HepG2 (cell line): ENCODE measurements at regions not wholly inside any gene's neighbourhood (a gene's known extent, or its start where the extent isn't known, plus 50 kb on each side); places are given as distances from the start of the nearest gene placed in this dataset.

Source experiments
- ATAC-seq: fragments of 200-7000 bp; cut with Tn5 transposase; 3 replicates; pipeline ENCODE4 v1.9.1; 2020; ENCODE audit warnings: mild to moderate bottlenecking, moderate library complexity
- BruUV-seq: library from RNA; stranded (reverse); fragments of 400-500 nt; replicated peaks from 2 replicates; lab custom pipeline; 2021; lab: Mats Ljungman, UMichigan
- CTCF ChIA-PET: fragments of 300-600 bp; formaldehyde crosslinking; extraction: SDS; loops from one replicate; lab custom pipeline; 2021; ENCODE audit warnings: low total read pairs, inconsistent platforms, low intra/inter-chr PET ratio; lab: Yijun Ruan, JAX
- POLR2A ChIA-PET: fragments of 350-600 bp; sonication (Branson Sonifier 250); formaldehyde crosslinking; loops from one replicate; lab custom pipeline; 2020; ENCODE audit warnings: antibody characterized with exemption, inconsistent platforms; lab: Yijun Ruan, JAX
- DNase-seq: peaks from one replicate; pipeline ENCODE4 v3.0.0-alpha.2; 2015; ENCODE audit warnings: low spot score
- FAIRE-seq: peaks from 3 replicates; lab custom pipeline; 2011; peaks lifted over from hg19 to GRCh38; lab: Jason Lieb, UNC
- H2AFZ ChIP-seq: one replicate; pipeline ENCODE4 v1.6.1; 2011; ENCODE audit warnings: low read length, inconsistent platforms
- H3K27ac ChIP-seq: fragments of 300-600 bp; 3 replicates; pipeline ENCODE4 v1.8.0; 2011; ENCODE audit warnings: mixed run types, mild to moderate bottlenecking, mixed read lengths, low read length, inconsistent platforms; ENCODE audit not compliant: insufficient read depth; ENCODE audit errors: extremely low read length
- H3K27me3 ChIP-seq, 2 experiments: fragments of 200-600 bp in 1 of 2; 2 replicates in 1 of 2; 3 replicates in 1 of 2; pipeline versions ENCODE4 v1.6.0 to v1.8.0; 2011; ENCODE audit warnings: low read length in 2 of 2, mild to moderate bottlenecking in 2 of 2, moderate library complexity in 2 of 2, inconsistent platforms in 1 of 2; ENCODE audit not compliant: insufficient read depth in 2 of 2, control insufficient read depth in 1 of 2
- H3K36me3 ChIP-seq, 2 experiments: fragments of 200-600 bp in 1 of 2; replicated peaks in 1 of 2; 2 replicates in 1 of 2; 3 replicates in 1 of 2; pipeline versions ENCODE4 v1.5.1 to v1.8.0; 2011; ENCODE audit warnings: low read length in 2 of 2, inconsistent platforms in 1 of 2; ENCODE audit not compliant: insufficient read depth in 2 of 2, control insufficient read depth in 1 of 2
- H3K4me1 ChIP-seq: 2 replicates; pipeline ENCODE4 v1.5.1; 2012; ENCODE audit warnings: low read length, inconsistent platforms; ENCODE audit not compliant: insufficient read depth
- H3K4me2 ChIP-seq: 2 replicates; pipeline ENCODE4 v1.6.0; 2011; ENCODE audit warnings: low read depth, low read length, inconsistent platforms
- H3K4me3 ChIP-seq, 3 experiments: fragments of 200-600 bp in 1 of 3; sonication (generic), shearing (Covaris generic) in 1 of 3; replicated peaks in 1 of 3; 2 replicates each; pipeline ENCODE4 v1.5.1; 2011 to 2016; ENCODE audit warnings: low read length in 3 of 3, inconsistent platforms in 2 of 3, low read depth in 2 of 3, mild to moderate bottlenecking in 2 of 3, control low read depth in 1 of 3, mixed read lengths in 1 of 3; ENCODE audit not compliant: insufficient read depth in 1 of 3
- H3K79me2 ChIP-seq: one replicate; pipeline ENCODE4 v1.6.1; 2011; ENCODE audit warnings: low read length, inconsistent platforms; ENCODE audit not compliant: insufficient read depth
- H3K9ac ChIP-seq: 2 replicates; pipeline ENCODE4 v1.6.0; 2011; ENCODE audit warnings: mild to moderate bottlenecking, low read depth, low read length, inconsistent platforms; ENCODE audit not compliant: insufficient read depth
- H3K9me3 ChIP-seq: 2 replicates; pipeline ENCODE4 v1.5.1; 2012; ENCODE audit warnings: mild to moderate bottlenecking, low read length
- H4K20me1 ChIP-seq: 2 replicates; pipeline ENCODE4 v1.6.0; 2011; ENCODE audit warnings: inconsistent platforms, mild to moderate bottlenecking, low read length, moderate library complexity; ENCODE audit not compliant: insufficient read depth
- HES4 ChIP-seq: sonication (generic); formaldehyde crosslinking; IDR thresholded peaks from 2 replicates; pipeline ENCODE4 v1.9.0; 2021; ENCODE audit warnings: mild to moderate bottlenecking, missing genetic modification reagents, borderline replicate concordance
- MEIS2 ChIP-seq: sonication (generic); formaldehyde crosslinking; IDR thresholded peaks from 2 replicates; pipeline ENCODE4 v1.9.0; 2021; ENCODE audit warnings: mild to moderate bottlenecking, missing genetic modification reagents
- PCBP1 ChIP-seq: fragments of 200-400 bp; formaldehyde crosslinking; IDR thresholded peaks from 2 replicates; pipeline ENCODE4 v1.6.1; 2017; ENCODE audit warnings: mild to moderate bottlenecking, low read depth, low read length, borderline replicate concordance
- SPEN ChIP-seq: sonication (generic); formaldehyde crosslinking; IDR thresholded peaks from 2 replicates; pipeline ENCODE4 v1.5.1; 2020; ENCODE audit warnings: low read depth, mild to moderate bottlenecking, missing genetic modification reagents
- ZNF280D ChIP-seq: sonication (generic); formaldehyde crosslinking; IDR thresholded peaks from 2 replicates; pipeline ENCODE4 v1.5.1; 2020; ENCODE audit warnings: mild to moderate bottlenecking, missing genetic modification reagents
- ZNF569 ChIP-seq: sonication (generic); formaldehyde crosslinking; IDR thresholded peaks from 2 replicates; pipeline ENCODE4 v1.5.0; 2020; ENCODE audit warnings: mild to moderate bottlenecking, missing genetic modification reagents, moderate library complexity, borderline replicate concordance
- ZNF883 ChIP-seq: sonication (generic); formaldehyde crosslinking; IDR thresholded peaks from 2 replicates; pipeline ENCODE4 v1.5.1; 2020; ENCODE audit warnings: mild to moderate bottlenecking, missing genetic modification reagents; ENCODE audit errors: not compliant biosample characterization
- ZNF891 ChIP-seq: sonication (generic); formaldehyde crosslinking; IDR thresholded peaks from 2 replicates; pipeline ENCODE4 v1.5.0; 2020; ENCODE audit warnings: mild to moderate bottlenecking, missing genetic modification reagents
- ZSCAN22 ChIP-seq: sonication (generic); formaldehyde crosslinking; IDR thresholded peaks from 2 replicates; pipeline ENCODE4 v1.4.0; 2020; ENCODE audit warnings: mild to moderate bottlenecking, missing genetic modification reagents
- WGBS: methylation state at CpG from one replicate; pipeline ENCODE4 v1.1.6; 2017; ENCODE audit warnings: low lambda C conversion rate; 5-methylcytosine and 5-hydroxymethylcytosine counted together
- in situ Hi-C: cut with HindIII; loops from 2 replicates; pipeline ENCODE4 v1.10.0; 2017; ENCODE audit warnings: low pct_unique_long_range_greater_than_20kb; ENCODE audit not compliant: extremely low pct_ligation_motif_present
- intact Hi-C: fragments of 100-400 bp; cut with micrococcal nuclease; formaldehyde crosslinking; loops from one replicate; pipeline ENCODE4 v1.10.0; 2022; ENCODE audit not compliant: unreplicated experiment
- TF ChIP-seq, protein P1 (sequence below), 2 experiments: fragments of 450-650 bp in 1 of 2; sonication (generic) in 1 of 2; formaldehyde crosslinking; IDR thresholded peaks; 2 replicates each; pipeline versions ENCODE4 v1.5.0 to v1.8.0; 2020 to 2022; ENCODE audit warnings: mild to moderate bottlenecking in 1 of 2, missing genetic modification reagents in 1 of 2

- POLR2A ChIA-PET = no interaction called here
- Histone ChIP-seq H2AFZ (no peak overlapping the region), H3K9ac (no peak overlapping the region), H3K9me3 (no peaks in the 10 kb centered on the region; the same call in 1 of the 2 replicates), H3K4me2 (no peak overlapping the region), H3K27me3 (no peaks in the 10 kb centered on the region), H3K36me3 (no peaks in the 10 kb centered on the region), H3K27ac (no peak overlapping the region), H4K20me1 (no peaks in the 10 kb centered on the region), H3K4me1 (no peaks in the 10 kb centered on the region), H3K79me2 (no peaks in the 10 kb centered on the region), H3K4me3 (no peak overlapping the region)
- in situ Hi-C loops = no loop called here
- TF ChIP-seq ZNF891 (CRISPR knock-in tag) = no peak
- no peak for TF ChIP-seq ZNF280D (CRISPR knock-in tag)
- TF ChIP-seq SPEN = no peak
- TF ChIP-seq HES4 (CRISPR knock-in tag) = no peak
- TF ChIP-seq ZNF569 (CRISPR knock-in tag) = no peak
- TF ChIP-seq, protein P1, sequence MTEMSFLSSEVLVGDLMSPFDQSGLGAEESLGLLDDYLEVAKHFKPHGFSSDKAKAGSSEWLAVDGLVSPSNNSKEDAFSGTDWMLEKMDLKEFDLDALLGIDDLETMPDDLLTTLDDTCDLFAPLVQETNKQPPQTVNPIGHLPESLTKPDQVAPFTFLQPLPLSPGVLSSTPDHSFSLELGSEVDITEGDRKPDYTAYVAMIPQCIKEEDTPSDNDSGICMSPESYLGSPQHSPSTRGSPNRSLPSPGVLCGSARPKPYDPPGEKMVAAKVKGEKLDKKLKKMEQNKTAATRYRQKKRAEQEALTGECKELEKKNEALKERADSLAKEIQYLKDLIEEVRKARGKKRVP (CRISPR knock-in tag; IDR thresholded peaks at IDR 0.05) = no peak
- no peak for TF ChIP-seq PCBP1
- no peak for TF ChIP-seq ZNF883
- TF ChIP-seq MEIS2 = no peak
- no peak for TF ChIP-seq ZSCAN22
- no TSS peak for BruUV-seq
- ATAC-seq (no peak), DNase-seq (no peak), FAIRE-seq (no peak)
- WGBS = 40% methylated on average over 9 of the region's 9 CpGs
- intact Hi-C loops = no loop called here
- CTCF ChIA-PET = no interaction called here
Observed at GRCh38 chrX:826448-826847, 195.9 kb downstream of the SHOX start.
